ENCODE measurements at regions not wholly inside any gene's neighbourhood (a gene's known extent, or its start where the extent isn't known, plus 50 kb on each side); places are given as distances from the start of the nearest gene placed in this dataset.

DNA sequence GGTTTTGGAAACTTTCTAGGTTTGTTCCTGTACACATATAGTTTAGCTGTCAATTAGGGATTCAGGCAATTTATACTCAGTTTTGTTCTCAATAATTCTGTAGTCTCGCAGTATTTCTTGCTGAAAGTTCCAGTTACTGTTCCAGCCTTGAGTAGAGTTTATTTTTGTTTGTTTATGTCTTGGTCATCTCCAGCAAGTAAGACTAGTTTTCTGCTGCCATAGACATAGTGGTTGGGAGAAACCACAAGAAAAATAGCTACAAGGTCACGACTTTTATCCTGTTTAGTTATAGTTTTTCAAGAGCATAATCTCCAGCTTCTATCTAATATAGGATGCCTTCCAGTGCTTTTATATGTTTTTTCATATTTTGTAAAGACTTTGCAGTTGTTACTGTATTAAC is 99.6 kb upstream of the FOXG1 start:
- TF ChIP-seq POLR2A (IDR thresholded peaks at IDR 0.05) (no peak), CTCF (IDR thresholded peaks at IDR 0.05) (no peak)

Measured in heart left ventricle (tissue), 13 donors.